ENCODE measurements at regions not wholly inside any gene's neighbourhood (a gene's known extent, or its start where the extent isn't known, plus 50 kb on each side); places are given as distances from the start of the nearest gene placed in this dataset.

DNA sequence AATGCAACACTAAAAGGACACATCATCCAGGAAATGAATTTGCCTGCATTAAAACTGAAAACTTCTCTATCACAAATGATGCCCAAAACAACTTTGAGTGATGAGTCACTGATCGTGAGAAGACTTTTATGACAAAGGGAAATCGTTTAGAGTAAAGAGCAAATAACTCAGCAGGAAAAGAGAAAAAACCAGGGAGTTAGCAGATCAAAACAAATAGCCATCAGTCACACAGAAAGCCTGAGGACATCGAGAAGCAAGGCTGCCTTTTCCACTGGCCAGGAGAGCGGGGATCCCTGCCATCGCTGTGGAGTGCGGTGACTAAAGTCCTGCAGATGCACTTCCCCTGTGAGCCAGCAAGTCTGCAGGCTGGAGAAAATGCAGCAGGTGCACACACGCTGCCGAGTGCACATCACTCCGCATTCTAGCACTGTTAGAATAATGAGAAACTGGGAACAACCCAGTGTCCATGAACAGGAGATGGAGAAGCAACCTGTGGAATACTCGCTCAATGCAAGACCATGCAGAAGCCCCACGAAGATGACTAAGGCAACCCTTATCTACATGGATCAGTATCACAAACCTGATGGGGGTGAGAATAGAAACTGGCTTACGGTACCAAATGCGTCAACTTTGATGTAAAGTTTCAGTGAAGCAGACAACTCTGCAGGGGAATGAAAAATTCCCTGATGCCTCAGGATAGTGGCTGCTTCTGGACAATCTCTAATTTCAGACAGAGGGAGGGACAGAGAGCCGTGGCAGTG, 86.4 kb downstream of the NSMCE3 start:
- H3K79me2 ChIP-seq (ENCODE audit: insufficient read depth) = no peaks in the 10 kb centered on the region
- H3K9me3 ChIP-seq = no peaks in the 10 kb centered on the region
- H3K27me3 ChIP-seq (ENCODE audit: insufficient read depth) = no peaks in the 10 kb centered on the region
- no peak overlapping the region for H3K9ac ChIP-seq
- H3K4me1 ChIP-seq (ENCODE audit: control insufficient read depth in 1 of 2, insufficient read depth in 2 of 2, low read depth in 1 of 2, low read length in 1 of 2) = peaks cover 0 to 4% of the 10 kb centered on the region in 2 experiments; a peak in 1 of 4 replicates
- H3K36me3 ChIP-seq (replicated peaks in 1 of 2; ENCODE audit: control insufficient read depth in 1 of 2, insufficient read depth in 2 of 2, low read length in 1 of 2) = no peaks in the 10 kb centered on the region
- H2AFZ ChIP-seq (ENCODE audit: low read depth) = no peak overlapping the region
- TF ChIP-seq NRF1 (IDR thresholded peaks at IDR 0.05; ENCODE audit: low read depth, low read length) = no peak
- TF ChIP-seq NFIC (IDR thresholded peaks at IDR 0.05; ENCODE audit: borderline replicate concordance) = no peak
- no peak for TF ChIP-seq USF2 (IDR thresholded peaks at IDR 0.05; ENCODE audit: borderline replicate concordance, low read depth, low read length)
- no peak for TF ChIP-seq GATA2 (CRISPR knock-in tag; IDR thresholded peaks at IDR 0.05)
- TF ChIP-seq, protein P1, sequence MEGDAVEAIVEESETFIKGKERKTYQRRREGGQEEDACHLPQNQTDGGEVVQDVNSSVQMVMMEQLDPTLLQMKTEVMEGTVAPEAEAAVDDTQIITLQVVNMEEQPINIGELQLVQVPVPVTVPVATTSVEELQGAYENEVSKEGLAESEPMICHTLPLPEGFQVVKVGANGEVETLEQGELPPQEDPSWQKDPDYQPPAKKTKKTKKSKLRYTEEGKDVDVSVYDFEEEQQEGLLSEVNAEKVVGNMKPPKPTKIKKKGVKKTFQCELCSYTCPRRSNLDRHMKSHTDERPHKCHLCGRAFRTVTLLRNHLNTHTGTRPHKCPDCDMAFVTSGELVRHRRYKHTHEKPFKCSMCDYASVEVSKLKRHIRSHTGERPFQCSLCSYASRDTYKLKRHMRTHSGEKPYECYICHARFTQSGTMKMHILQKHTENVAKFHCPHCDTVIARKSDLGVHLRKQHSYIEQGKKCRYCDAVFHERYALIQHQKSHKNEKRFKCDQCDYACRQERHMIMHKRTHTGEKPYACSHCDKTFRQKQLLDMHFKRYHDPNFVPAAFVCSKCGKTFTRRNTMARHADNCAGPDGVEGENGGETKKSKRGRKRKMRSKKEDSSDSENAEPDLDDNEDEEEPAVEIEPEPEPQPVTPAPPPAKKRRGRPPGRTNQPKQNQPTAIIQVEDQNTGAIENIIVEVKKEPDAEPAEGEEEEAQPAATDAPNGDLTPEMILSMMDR (IDR thresholded peaks at IDR 0.05) = no peak
- TF ChIP-seq POLR2AphosphoS5 (IDR thresholded peaks at IDR 0.05; ENCODE audit: low read depth, low read length) = no peak
- no peak for TF ChIP-seq CHD2 (IDR thresholded peaks at IDR 0.05; ENCODE audit: low read length, partially characterized antibody)
- no peak for TF ChIP-seq TAF1 (IDR thresholded peaks at IDR 0.05; ENCODE audit: borderline replicate concordance, low read depth, low read length)
- 25% methylated on average over 14 of the region's 14 CpGs for WGBS (ENCODE audit: low lambda C conversion rate)
- no peaks in the 10 kb centered on the region for H3K9me2 ChIP-seq
- no peak for DNase-seq
- no peaks in the 10 kb centered on the region for H3F3A ChIP-seq (replicated peaks; ENCODE audit: insufficient read depth)
- no peak overlapping the region for H3K4me2 ChIP-seq
- no peaks in the 10 kb centered on the region for H4K20me1 ChIP-seq (ENCODE audit: insufficient read depth)
- no peak overlapping the region for H3K4me3 ChIP-seq (ENCODE audit: low read depth in 2 of 2, low read length in 1 of 2)
- POLR2A ChIA-PET = no interaction called here
- CTCF ChIA-PET = interaction anchor here (0.7 to 1.4 kb wide), 2 partner anchors 9 to 43 kb away, joined by 3 to 5 read pairs; no protein-coding TSS in a partner anchor
- no peak overlapping the region for H3K27ac ChIP-seq (ENCODE audit: low read depth in 2 of 2, low read length in 1 of 2)

DNA sequence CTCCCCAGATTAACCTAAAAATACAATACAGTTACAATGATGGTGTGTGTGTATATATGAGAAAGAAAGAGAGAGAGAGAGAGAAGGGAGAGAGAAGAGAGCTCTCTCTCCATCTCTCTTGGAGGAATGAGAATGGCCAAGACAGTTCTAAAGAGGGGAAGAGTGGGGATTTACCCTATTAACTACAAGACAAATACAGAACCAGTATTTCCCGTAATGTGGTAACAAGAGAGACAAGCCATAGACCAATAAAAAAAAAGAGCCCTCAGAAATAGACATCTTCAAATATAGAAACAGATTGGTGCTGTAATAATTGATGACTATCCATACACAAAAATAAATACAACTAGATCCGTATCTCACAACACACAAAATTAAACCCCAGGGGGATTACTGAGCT, 87.0 kb downstream of the NSMCE3 start:
- ChIA-PET POLR2A (no interaction called here), CTCF (interaction anchor here (0.7 to 1.4 kb wide), 2 partner anchors 9 to 42 kb away, joined by 3 to 5 read pairs; no protein-coding TSS in a partner anchor)
- WGBS (ENCODE audit: low lambda C conversion rate) = 43% methylated on average over 2 of the region's 2 CpGs
- DNase-seq = no peak
- Histone ChIP-seq H3K9me3 (no peaks in the 10 kb centered on the region), H3K36me3 (replicated peaks in 1 of 2; ENCODE audit: control insufficient read depth in 1 of 2, insufficient read depth in 2 of 2, low read length in 1 of 2) (no peaks in the 10 kb centered on the region), H3F3A (replicated peaks; ENCODE audit: insufficient read depth) (no peaks in the 10 kb centered on the region), H3K9me2 (no peaks in the 10 kb centered on the region), H4K20me1 (ENCODE audit: insufficient read depth) (no peaks in the 10 kb centered on the region), H3K79me2 (ENCODE audit: insufficient read depth) (no peaks in the 10 kb centered on the region), H3K4me3 (ENCODE audit: low read depth in 2 of 2, low read length in 1 of 2) (no peak overlapping the region), H3K4me1 (ENCODE audit: control insufficient read depth in 1 of 2, insufficient read depth in 2 of 2, low read depth in 1 of 2, low read length in 1 of 2) (peaks cover 0 to 4% of the 10 kb centered on the region in 2 experiments; a peak in 1 of 4 replicates), H3K9ac (no peak overlapping the region), H2AFZ (ENCODE audit: low read depth) (no peak overlapping the region), H3K27me3 (ENCODE audit: insufficient read depth) (no peaks in the 10 kb centered on the region), H3K4me2 (no peak overlapping the region), H3K27ac (ENCODE audit: low read depth in 2 of 2, low read length in 1 of 2) (no peak overlapping the region)
- TF ChIP-seq SIN3A (IDR thresholded peaks at IDR 0.05; ENCODE audit: borderline replicate concordance, low read depth, low read length) (no peak), USF1 (IDR thresholded peaks at IDR 0.05; ENCODE audit: borderline replicate concordance, low read depth) (no peak), REST (IDR thresholded peaks at IDR 0.05; ENCODE audit: low read depth, low read length) (no peak), FOSL2 (IDR thresholded peaks at IDR 0.05; ENCODE audit: borderline replicate concordance, low read depth) (no peak), CHD2 (IDR thresholded peaks at IDR 0.05; ENCODE audit: low read length, partially characterized antibody) (no peak), NFIC (IDR thresholded peaks at IDR 0.05; ENCODE audit: borderline replicate concordance) (no peak), USF2 (IDR thresholded peaks at IDR 0.05; ENCODE audit: borderline replicate concordance, low read depth, low read length) (no peak), EZH2phosphoT487 (IDR thresholded peaks at IDR 0.05; ENCODE audit: borderline replicate concordance, low read depth) (no peak), JUND (IDR thresholded peaks at IDR 0.05) (no peak), RXRA (IDR thresholded peaks at IDR 0.05; ENCODE audit: borderline replicate concordance, low read depth) (no peak), NRF1 (IDR thresholded peaks at IDR 0.05; ENCODE audit: low read depth, low read length) (no peak)
- TF ChIP-seq, protein P2, sequence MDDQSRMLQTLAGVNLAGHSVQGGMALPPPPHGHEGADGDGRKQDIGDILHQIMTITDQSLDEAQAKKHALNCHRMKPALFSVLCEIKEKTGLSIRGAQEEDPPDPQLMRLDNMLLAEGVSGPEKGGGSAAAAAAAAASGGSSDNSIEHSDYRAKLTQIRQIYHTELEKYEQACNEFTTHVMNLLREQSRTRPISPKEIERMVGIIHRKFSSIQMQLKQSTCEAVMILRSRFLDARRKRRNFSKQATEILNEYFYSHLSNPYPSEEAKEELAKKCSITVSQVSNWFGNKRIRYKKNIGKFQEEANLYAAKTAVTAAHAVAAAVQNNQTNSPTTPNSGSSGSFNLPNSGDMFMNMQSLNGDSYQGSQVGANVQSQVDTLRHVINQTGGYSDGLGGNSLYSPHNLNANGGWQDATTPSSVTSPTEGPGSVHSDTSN (IDR thresholded peaks at IDR 0.05) = no peak
